GM18907 (cell line): ENCODE measurements at regions not wholly inside any gene's neighbourhood (a gene's known extent, or its start where the extent isn't known, plus 50 kb on each side); places are given as distances from the start of the nearest gene placed in this dataset.

ENCODE experiments used
- ATAC-seq: cut with Tn5 transposase; IDR thresholded peaks from one replicate; pipeline ENCODE4 v1.9.1; 2021; ENCODE audit warnings: mild to moderate bottlenecking, moderate library complexity; ENCODE audit not compliant: unreplicated experiment

- no peak for ATAC-seq
Observed at GRCh38 chr2:64848945-64849344, 140.3 kb upstream of the SLC1A4 start.

GRCh38 chr2:64850642-64851041 lies 138.6 kb upstream of the SLC1A4 start:
- ATAC-seq: no peak

DNA sequence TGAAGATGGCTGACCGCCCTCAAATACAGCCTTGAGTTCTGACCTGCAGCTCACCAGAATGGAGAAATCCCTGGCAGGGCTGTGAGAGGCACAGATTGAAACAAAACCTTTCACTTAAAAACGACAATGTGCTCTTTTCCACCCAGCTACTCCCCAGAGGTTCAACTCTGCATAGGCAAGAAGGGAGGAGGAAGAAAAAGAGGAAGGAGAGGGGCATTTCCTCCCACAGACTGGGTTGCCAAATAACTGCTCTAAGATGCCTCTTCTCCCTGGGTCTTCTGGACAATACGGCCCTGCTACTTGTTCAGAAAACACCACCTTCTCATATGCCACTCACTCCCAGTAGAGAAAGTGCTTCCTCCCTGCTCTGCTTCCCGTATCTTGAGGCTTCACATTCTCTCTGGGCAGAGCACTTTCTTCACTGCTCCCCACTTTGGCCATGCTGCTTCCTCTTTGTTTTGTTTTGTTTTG lies 136.4 kb upstream of the SLC1A4 start:
- no peak for ATAC-seq

DNA sequence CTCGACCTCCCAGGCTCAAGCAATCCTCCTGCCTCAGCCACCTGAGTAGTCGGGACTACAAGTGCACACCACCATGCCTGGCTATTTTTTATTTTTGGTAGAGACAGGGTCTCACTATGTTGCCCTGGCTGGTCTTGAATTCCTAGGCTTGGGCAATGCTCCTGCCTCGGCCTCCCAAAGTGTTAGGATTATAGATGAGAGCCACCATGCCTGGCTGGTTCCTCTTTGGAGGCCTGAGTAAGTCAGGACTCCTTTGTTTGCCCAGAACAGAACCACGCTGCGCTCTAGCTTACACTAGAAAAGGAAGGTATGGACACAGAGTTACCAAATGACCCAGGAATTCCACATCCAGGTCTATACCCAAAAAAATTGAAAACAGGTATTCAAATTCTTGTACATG lies 135.9 kb upstream of the SLC1A4 start:
- ATAC-seq: no peak

DNA sequence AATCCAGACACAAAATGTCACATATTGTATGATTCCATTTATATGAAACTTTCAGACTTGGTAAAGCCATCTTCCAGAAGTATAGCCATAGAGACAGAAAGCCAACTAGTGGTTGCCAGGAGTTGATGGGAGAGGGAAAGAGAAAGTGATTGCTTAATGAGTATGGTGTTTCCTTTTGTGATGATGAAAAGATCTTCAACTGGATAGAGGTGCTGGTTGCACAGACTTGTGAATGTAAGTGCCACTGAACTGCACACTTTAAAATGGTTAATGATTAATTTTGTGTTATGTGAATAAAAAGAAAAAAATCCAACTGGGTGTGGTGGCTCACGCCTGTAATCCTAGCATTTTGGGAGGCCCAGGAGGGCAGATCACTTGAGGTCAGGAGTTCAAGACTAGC lies 135.3 kb upstream of the SLC1A4 start:
- ATAC-seq: no peak

- ATAC-seq: no peak
Observed at GRCh38 chr2:64854773-64855237, 134.4 kb upstream of the SLC1A4 start.

GRCh38 chr2:64857581-64858471 lies 131.4 kb upstream of the SLC1A4 start:
- no peak for ATAC-seq

DNA sequence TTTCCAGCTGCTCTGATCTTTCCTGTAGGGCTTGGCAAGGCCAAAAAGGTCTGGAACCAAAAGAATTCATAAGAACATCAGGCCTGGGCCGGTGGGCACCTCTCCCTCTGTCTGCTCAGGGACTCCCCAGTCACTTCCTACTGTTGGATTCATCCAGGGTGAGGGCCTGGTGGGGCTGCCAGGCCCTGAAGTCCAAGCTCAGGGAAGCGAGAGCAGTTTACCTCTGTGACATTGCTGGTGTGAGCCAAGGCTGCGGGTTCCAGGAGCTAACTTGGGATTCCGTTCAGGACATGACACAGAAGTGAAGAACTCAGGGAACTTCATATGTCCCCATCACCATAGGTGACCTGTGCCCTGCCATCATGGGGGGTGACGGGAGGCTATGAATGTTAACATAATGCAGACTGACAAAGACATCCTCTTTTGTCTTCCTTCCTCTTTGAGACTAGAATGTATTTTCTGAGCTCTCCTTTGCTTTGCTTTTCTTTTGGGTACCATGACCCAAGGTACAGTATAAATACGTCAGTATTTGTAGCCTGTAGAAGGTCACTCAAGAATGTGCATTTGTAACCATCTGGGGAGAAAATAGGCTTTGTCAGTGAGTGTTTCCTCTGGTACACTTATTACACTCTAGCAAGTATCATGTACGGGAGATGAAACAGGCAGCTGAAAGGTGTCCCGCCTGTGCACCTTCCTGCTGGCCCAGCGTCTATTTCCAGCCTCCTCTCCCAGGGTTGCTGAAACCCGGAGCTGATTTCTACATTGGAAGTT lies 130.5 kb upstream of the SLC1A4 start:
- no peak for ATAC-seq

- no peak for ATAC-seq
Observed at GRCh38 chr2:64859312-64860212, 129.6 kb upstream of the SLC1A4 start.

DNA sequence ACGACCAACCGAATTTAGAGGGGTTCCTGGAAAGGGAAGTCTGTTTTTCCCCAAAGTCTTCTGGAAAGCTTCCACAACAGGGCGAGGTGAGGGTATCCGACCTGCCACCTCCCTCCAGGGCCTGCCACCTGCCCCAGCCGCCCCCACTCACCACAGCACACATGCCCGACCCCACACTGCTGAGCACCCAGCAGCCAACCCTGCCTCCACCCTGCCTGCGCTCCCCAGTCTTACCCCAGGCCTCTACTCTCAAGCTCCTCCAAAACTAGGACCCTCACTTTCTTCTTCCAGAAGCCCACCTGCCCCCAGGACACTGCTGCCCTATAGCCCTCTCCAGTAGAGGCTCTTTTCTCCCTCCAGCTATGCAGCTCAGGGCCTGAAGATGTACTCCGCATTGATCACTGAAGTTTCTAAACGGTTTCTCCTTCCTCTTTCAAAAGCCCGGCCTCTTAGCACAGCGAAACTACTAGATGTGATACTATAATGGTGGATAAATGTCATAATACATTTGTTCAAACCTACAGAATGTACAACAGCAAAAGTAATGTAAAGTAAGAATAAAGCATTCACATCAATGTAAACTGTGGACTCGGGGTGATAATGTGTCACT lies 128.8 kb upstream of the SLC1A4 start:
- peak; percentile 32 for ATAC-seq

DNA sequence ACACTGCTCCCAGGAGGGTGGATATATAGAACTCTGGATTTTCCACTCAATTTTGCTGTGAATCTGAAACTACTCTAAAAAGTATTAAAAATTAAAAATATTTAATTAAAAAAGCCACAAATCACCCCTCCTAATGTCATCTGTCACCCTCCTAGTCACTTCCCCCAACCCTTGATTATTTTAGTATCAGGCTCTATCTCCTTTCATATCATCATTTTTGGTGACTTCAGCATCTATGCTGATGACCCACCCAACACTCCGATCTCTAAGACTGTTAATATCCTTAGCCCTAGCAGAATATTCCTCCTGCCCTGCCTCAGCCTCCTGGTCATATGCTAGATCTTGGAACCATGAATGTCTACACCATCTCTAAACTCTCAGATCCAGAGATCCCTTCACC lies 128.3 kb upstream of the SLC1A4 start:
- ATAC-seq: no peak

- ATAC-seq: no peak
Observed at GRCh38 chr2:64861452-64862397, 127.5 kb upstream of the SLC1A4 start.

DNA sequence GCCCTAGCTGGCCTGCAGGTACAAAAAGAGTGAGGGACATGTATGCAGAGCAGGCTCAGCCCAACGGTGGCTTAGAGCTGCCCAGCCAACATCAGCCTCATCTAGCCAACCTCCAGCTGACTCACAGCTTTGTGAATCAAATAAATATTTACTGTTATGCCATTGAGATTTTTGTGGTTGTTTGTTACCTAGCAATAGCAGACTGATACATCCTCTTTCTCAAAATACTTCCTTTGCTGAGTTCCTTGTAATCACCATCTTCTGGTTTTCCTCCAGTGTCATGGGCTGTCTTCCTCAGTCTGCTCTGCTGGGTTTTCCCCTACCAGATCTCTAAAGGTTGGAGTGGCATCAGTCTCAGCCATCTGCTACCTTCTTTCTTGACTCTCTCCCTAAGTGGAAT lies 126.6 kb upstream of the SLC1A4 start:
- ATAC-seq: no peak

DNA sequence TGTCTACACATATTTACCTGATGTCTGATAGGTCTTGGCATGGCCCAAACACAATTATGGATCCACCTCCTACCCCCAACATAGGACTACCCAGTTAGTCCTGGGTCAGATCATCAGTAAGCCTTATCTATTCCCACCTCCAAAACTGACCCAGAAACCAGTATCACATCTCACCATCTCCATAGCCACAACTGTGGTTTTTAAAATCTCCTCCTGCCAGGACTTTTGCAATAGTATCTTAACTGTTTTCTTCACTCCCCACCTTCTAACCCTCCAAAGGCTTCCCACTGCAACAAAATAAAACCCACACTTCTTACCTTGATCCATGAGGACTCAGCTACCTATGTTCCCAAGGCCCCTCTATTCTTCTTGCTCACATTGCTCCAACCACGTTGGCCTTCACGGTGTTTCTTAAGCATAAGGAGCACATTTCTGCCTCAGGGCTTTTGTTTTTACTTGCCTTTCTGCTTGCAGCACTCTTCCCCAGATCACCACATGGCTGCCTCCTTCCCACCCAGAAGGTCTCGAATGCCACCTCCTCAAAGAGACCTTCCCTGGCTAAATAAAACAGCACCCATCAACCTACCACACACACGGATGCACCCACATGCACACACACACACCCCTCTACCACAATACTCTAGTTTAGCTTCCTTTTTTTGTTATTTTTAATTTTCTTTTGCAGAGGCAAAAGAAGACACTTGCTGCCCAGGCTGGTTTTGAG lies 125.9 kb upstream of the SLC1A4 start:
- ATAC-seq: no peak

DNA sequence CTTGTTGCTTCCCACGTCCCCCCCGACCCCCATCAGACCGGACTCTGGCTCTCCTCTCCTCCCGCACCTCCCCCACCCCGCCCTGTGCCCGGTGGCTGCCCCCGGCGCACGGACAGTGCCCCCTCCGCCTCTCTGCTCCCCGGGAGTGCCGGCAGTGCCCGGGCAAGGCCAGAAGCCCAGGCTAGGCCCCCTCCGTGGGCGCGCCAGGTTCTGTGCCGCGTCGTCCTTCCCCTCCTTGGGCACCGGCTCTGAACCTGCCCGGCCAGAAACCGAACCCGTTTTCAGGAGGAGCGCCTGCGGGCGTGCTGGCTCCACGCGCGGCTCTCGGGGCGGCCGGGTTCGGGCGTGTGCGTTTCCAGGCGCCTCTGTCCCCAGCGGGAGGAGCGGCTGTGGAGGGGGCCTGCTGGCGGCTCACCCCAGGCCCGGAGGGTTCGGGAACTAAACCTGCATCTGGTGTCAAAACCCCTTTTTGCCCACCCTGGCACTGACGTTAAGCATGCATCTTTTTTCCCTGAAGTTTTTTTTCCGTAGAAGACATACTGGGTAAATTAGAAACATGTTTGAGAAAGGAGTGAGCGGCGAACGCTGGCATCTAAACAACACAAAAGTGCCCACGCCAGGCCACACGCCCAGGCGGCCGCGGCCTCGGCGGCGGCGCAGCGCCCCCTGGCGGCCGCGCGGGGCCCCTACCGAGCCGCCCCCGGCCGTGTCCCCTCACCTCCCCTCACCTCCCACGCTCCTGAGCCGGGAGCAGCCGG lies 123.9 kb upstream of the SLC1A4 start:
- peak; percentile 68 for ATAC-seq

DNA sequence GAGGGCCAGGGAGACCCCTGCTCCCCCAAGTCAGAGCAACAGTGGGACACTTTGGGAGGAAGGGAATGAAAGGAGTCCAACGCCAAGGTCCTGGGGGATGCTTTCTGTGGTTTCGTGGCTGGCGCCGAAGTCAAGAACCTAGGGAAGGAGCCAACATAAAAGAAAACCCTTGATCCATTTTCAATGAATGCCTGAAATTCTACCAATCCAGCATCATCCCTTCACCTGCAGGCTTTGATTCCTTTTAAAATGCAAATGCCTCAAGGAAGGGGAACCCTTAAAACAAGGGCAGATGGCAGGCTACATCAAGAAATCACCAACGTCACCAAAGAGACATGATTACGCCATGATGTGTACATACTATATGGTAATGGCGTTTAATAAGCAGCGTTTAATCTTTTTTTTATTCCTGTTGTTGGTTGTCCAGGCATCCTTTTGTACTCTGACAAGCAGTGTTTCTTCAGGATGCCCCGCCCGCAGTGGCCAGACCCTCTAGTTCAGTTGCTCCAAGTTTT lies 123.3 kb upstream of the SLC1A4 start:
- ATAC-seq: no peak

GRCh38 chr2:64866797-64867196 lies 122.4 kb upstream of the SLC1A4 start:
- no peak for ATAC-seq
